ENCODE measurements at regions not wholly inside any gene's neighbourhood (a gene's known extent, or its start where the extent isn't known, plus 50 kb on each side); places are given as distances from the start of the nearest gene placed in this dataset.

DNA sequence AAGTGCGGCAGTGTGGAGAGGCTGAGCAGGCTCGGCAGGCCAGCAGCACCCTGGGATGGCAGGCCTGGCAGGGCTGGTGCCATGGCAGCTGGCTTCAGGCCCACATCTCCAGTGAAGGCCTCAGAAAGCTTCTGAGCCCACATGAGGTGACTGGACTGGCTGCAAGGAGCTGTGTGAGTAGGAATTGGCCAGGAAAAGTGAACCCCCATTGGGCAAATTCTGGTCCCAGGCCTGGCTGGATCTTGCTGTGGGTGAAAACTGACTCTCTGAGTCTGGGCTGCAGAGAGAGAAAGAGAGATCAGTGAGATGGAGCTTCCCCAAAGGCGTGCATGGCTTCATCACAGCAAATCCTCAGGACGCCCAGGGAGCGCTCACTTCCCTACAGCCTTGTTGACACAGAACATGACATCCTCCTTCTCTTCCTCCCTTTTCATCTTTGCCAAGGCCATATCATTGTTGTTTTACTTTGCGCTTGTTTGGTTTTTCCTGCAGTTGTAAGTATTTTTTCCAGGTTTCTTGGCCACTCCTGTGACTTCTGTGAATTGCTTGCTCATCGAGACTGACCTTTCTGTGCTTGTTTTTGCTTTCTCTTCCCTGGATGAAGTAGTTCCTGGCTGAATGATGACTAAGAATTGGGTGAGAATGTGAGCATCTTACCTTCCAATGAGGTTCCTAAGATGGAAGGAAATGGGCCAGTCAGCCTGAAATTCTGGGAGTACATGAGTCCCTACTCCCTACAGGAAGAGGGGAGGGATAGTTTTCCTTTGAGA, 299.1 kb downstream of the TLE3 start:
- DNase-seq, result no peak

DNA sequence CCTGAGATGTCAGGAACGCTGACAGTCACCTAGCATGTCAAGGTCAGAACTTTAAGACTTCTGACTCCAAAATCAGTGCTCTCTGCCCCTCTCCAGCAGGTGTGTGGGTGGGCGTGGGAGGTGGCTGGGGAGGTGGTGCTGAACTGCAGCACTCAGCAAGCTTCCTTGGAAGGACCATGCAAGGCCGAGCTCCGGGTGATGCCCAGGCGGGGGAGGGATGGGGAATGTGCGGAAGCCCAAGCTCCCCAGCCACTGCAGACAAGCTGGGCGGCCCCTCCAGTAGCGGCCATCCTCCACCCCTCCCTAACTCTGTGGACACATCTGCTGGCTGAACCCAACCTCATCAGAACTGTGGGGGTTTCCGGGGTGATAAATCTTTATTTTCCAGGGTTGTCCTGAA, 296.6 kb downstream of the TLE3 start:
- DNase-seq, result no peak

DNA sequence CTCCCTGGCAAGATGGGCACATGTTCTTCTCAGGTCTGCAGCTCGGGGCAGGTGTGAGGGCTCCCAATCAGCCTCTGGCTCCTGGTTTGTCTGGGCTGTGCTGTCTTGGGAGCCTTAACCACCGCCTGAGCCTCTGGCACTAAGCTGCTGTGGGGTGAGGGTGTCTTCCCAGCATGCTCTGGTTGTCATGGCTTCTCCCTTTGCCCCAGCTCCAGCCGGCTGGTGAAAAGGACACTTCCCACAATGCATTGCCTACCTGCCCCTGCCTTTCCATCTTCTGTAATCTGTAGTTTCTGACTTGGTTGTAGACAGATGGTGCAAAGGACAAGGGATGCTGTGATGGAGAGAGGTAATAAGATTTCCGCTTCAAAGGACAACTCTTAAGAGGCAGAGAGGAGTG, 295.3 kb downstream of the TLE3 start:
- DNase-seq, result no peak

DNA sequence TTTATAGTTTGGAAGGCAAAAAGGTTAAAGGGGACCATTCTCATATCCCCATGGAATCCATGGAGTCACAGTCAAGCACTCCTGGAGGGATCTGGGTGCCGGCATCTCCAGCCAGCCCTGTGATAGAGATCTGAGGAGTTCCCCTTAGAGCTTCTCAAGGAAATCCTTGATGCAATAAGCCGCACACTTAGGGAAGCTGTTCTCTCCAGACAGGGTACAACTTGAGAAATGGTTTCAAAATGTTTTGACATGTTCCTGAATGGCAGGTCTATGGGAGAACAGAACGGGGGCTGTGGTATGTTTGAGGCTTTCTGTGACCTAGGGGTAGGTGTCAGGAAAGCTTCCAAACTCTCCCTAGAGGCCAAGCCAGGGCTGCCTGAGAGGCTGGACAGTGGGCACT, 292.9 kb downstream of the TLE3 start:
- DNase-seq, result no peak

DNA sequence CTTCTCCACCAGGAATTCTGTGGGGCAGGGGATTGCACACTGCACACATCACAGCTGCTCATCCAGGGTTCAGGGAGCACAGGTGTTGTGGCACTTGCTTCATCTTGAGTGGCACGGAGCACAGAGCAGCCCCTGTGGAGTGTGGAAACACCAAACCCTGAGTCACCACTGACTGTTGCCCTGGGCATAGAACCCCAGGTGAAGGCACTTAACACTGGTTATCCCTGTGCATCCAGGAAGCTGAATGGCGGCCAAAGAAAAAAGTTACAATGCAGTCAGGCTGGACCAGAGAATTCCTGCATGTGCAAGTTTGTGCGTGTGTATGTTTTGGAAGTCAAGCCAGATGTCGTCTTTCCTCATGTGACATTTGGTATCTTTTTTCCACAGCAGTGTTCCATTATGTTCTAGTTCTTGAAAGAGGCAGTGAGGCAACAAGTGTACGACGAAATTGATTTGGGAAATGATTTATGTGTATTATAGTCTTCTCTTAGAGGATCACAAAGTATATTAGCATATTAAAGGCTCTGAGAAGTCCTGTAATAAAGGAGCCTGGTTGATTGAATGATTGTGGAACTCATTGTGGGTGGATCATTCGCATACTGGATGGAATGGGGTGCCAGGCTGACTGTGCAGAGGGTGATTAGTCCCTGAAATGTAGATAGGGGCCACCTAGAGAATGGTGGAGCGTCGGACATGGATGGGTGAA, 292.3 kb downstream of the TLE3 start:
- DNase-seq, result no peak

DNA sequence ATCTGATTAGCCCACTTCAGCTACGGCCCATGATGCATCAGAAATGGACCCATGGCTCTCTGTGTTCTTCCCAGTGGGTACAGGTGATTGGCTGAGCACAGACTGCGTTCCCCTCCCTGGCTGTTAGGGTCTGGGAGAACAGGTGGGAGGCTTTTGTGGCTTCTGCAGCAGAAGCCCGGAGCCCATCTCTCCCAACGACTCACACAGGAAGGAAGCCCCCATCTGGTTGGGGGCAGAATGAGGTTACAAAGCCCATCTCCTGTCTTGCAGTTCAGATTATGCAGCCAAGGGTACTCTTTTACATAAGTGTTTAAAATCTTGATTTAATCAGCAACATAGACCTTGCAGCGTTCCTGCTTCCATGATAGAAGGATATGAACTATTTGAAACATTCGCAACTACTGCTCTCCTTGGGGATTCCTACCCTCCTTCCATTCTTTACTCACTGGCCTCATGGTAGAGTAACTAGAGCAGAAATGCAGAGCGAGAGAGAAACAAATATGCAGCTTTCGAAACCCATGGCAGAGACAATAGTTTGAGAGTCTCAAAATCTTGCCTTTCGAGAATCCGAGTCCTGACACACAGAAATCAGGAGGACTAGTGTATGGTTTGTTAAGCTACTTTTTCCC, 291.3 kb downstream of the TLE3 start:
- DNase-seq, result no peak

DNA sequence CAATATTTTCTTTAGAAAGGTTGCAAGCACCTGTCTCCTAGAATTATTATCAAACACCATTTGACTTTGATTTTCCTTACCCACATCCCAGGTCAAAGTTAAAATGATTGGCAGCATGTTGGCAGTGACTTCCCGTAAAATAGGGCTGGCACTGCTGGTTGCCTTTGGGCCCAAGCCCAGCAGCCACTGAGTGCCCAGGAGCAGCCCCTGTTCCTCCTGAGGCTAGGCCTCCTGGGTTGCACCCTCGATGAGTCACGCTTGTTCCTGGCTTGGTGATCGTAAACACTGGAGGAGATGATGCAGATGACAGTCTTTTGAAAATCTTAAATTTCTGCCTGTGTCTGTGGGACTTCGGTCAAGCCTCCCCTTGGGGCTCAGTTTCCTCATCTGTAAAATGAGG, 290.0 kb downstream of the TLE3 start:
- no peak for DNase-seq

DNA sequence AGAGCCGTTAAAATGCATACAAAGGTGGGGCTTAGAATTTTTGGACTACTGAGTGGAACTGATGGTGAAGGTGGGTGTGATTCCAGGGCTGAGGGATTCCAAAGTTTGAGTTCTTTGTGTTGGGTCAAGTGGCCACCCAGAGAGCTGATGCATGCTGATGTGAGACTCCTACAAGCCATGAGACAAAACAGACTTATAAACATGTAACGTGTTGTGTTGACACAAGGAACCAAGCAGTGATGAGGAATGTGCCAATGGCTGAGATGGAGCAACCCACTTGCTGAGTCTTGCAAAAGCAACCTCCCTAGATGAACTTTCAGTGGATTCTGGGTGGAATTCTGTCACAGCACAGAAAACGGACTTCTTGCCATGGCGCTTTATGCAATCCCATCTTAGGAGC, 289.0 kb downstream of the TLE3 start:
- DNase-seq, result no peak

DNA sequence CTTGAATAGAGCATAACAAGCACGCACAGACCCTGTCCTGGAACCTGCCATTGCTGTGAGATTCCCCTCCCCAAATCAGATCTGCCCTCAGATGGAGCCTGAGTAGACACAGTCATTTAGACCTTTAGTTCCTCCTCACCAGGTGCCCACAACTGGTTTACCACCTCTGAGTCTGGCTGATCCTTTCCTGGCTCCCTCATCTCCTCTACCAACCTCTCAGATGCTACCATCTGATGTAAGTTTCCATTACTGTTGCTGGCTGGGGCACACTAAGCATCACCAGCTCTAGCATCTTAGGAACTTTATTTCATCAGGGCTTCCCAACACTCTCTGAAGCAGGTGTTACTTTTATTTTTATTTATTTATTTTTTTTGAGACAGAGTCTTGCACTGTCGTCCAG, 288.3 kb downstream of the TLE3 start:
- DNase-seq, result no peak

DNA sequence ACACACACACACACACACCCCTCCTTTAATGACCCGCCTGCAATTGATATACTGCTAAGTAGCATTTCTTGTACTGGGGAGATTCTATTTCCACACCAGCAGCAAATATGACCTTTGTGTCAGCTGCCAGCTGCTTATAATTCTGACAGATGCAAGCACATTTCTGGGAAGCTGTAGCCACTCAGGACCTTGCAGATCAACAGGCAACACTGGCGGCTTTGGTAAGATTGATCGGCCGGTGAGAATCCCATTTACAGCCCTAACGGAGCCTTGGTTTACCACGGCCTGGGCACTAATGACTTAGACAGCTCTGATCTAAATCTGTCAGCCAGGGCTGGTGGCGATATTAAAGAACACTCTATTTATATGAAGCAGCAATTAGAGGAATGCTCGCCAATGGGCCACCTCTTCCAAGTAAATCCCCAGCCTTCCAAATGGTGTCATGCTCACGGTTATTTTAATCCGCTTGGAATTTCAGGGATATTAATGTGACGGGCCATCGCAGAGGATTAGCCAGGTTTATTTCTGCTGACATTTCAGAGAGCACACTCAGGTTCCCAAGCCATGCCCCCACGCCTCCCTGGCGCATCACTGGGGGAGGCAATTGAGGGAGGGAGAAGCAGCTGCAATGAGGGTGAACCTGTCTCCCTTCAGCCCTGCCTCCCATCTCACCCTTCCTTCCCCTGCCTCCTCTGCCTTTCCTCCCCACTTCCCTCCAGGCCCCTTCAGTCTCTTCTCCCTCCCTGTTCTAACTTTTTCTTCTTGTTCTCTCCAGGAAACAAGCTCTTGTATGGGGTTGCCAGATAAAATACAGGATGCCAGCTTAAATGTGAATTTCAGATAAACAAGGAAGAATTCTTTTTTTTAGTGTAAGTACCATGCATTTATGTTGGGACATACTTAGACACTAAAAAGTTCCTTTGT, 287.0 kb downstream of the TLE3 start:
- no peak for DNase-seq

DNA sequence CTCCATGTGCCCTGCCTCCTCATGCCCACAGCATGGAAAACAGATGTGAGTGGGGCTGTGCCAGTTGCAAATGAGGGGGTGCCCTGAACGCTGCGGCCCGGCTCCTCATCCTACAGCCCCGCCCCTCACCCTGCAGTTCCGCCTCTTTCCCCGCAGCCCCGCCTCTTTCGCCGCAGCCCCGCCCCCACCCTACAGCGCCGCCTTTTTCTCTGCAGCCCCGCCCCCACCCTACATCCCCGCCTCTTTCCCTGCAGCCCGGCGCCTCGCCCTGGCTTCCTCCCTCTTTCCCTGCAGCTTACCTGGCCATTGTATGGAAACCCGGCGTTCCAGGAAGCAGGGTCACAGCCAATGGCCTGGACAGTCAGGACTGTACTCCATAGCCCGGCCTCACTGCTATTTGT, 284.9 kb downstream of the TLE3 start:
- DNase-seq, result no peak

DNA sequence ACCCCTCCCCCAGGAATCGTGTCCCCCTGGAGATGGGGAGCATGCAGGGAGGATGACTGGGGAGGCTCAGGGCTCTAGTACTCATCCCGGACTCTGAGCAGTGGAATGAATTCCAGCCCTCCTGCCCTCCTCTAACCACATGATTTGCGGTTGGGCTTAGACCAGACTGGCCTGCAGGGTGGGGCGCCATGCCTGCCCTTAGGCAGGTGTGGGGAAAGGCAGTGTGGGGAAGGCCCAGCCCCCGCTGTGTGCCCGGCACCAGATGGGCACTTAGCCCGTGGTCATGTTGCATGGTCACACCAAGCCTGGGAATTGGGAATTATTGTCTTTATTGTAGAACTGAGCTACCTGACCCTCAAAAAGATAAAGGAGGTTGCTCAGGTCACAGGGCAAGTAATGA, 283.8 kb downstream of the TLE3 start:
- DNase-seq, result no peak

DNA sequence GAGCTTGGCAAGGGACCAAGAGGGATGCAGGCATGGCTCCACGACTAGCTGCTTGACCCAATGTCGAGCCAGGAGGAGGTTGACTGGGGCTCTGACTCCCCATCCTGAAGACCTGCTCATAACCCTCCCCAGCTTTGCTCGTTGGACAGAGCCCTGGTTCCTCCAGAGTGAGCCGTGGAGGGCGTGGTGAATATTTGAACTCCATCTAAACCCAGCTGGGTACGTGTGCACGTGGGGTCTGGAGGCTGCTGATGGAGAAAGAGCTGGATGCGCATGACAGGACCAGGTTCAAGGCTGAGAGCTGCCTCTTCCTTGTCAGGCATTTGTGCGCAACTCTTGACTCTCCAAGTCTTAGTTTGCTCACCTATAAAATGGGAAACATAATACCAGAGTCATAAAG, 282.8 kb downstream of the TLE3 start:
- DNase-seq, result no peak

DNA sequence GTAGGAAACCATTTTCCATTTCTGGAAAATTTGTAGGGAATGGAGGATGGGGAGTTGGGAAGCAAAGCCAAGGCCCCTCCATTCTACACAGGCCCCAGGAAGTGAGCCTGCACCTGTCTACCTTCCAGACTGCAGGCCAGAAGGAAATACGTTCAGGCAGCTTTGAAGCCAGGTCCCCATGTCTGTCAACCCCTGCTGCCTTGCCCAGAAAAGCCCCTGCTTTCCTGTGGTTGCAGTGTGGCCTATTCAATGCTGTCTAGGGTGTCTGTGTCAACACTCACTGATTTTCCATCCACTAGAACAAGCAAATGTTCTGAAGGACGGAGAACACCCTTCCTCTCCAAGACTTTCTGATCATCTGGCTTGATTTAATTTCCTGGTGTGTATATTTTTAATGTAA, 281.9 kb downstream of the TLE3 start:
- no peak for DNase-seq

DNA sequence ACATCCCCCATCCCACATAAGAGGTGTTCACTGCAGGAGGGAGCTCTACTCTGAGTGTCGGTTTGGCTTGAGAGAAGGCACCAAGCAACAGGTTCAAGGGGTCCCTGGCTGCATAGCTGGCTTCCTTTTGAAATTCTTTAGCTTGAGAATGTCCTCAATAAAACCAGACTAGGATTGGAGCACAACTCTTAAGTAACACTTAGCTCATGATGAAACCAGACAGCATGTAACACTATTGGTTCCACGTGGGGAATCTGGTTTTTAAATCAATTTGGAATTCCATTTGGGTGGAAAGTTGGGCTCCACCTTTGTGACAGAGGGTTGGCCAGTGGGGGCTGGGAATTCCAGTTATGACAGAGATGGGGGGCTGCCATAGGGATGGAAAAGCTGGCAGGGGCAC, 281.2 kb downstream of the TLE3 start:
- DNase-seq, result no peak

DNA sequence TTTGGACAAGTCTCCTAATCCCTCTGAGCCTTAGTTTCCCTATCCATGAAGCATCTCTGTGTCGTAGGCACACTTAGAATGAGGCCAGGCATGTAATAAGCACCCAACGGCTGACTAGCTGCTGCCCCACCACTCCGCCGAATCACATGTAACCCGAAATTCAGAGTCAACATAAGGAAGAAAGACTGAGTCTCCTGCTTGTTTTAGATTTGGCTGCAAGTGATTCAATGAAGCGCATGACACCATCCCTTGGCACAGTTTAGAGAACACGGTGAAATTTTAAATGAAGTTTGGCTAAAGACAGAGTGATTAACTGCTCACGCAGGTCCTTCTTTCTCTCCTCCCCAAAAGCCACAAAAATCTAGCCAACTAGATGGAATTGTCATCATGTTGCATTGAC, 279.2 kb downstream of the TLE3 start:
- no peak for DNase-seq

DNA sequence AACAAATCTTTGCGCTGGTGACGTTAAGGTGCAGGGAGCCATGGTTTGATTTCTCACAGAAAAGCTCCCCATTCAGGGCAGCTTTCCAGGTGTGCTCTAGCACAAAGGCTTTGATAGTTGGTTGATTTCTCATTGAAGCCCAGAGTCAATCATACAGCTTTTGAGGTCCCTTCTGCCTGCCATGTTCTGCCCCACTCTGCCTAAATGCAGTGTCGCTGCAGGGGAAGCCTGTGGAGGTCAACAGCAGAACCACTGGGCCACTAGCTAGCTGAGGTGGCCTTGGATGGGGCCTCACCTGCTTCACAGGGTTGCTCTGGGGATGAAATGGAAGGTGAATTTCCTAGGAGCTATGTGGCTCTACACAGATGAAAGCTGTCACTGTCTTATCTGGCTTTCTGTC, 278.3 kb downstream of the TLE3 start:
- no peak for DNase-seq

DNA sequence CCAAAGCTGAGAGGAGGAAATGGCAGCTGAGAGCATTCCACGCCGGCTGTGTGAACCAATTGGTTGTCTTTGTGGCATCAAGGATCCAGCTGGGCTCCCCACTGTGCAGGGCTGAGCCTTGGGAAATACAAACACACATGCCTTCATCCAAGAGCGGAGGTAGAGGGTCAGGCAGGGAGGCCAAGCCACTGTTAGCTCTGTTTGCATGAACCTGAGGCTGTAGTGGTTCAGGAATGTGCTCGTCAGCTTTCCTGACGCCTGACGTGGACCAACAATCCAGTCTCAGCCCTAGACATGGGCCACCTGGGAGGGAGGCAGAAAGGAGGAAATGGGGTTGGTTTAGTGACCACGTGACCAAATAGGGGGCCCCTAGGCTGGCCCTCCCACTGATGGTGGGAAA, 276.9 kb downstream of the TLE3 start:
- no peak for DNase-seq

DNA sequence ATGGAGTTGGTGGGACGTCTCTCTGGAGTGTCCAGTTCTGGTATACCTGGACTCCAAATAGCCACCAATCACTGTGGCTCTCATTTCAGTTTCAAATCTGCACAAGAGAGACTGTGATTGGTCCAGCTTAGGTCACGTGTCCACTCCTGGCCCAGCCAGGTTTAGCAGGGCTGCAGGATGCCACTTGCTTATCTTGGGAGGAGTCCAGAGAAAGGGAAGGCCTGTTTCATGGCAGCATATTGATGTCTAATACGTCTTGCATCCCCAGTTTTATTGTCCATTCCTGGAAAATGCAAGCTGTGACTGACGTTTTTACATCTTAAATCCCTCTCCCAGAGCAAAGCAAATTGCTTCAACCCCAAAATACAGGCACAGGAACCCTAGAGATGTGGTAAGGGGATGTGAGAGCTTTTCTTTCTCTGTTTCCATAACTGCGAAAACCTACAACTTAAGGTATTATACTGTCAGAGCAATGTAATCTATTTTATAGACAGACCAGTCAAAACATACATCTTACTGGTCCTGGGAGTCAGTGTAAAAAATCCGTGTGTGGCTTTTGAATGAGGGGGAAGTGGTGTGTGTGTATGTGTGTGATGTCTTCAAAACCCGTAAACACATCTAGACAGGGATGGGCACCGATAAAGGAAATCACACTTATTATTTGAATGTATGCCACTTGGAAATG, 274.4 kb downstream of the TLE3 start:
- no peak for DNase-seq

DNA sequence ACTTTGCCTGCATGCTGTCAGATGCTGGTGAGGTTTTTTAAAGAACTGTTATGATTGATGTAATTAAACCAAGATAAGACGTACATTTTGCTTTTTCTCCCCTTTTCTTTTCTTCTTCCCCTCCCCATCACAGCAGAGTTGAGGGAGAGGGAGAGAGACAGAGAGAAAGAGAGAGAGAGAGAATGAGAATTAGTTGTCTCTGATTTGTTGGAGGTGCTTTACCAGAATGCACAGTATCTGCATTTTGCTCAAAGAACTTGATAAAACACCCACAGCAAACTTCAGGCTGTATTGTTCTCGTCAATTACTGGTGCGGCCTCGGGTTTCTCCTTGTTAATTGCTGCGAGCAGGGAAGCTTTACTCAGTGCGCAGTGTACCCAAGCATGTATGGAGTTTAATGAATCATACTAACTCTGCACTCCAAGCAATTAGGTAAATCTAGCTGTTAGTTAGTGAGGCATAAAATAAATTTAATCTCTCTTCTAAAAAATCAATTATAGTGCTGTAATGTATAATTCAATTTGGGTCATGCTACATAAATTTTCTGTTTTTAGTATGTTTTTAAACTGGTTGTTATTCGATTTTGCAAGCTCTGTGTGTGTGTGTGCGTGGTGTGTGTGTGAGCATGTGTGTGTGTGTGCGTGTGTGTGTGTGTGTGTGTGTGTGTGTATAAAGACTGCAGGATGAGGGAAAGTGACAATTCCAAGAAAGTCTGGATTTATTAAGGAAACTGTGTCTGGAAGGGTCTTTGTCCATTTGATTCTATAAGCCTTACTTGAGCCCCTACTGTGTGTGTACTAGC, 273.4 kb downstream of the TLE3 start:
- DNase-seq, result no peak

DNA sequence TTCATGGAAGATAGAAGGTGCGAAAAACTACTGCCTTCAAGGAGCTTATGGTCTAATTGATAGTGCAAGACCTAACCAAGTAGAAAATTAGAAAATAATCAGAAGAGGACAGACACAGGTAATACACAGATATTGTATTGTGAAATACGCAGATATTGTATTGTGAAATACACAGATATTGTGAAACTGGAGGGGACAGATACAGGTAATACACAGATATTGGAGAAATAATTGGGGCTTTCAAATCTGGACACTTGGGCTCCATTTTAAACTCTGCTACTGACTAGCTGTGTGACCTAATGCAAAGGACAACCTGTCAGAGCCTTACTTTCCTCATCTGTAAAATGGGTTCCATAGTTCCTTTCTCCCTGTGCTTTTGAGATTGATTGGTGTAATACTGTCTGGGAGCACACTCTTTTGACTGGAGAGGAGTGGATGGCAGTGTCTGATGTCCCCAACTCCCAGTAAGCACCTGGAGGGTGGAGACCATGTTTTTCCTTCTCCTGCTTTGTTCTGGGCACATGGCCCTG, 272.8 kb downstream of the TLE3 start:
- no peak for DNase-seq

Data from T-helper 9 cell (primary cell).